ENCODE measurements at regions not wholly inside any gene's neighbourhood (a gene's known extent, or its start where the extent isn't known, plus 50 kb on each side); places are given as distances from the start of the nearest gene placed in this dataset.

GRCh38 chr13:55570371-55570770, 1570.3 kb upstream of the PRR20A start:
- Histone ChIP-seq H3K79me2 (ENCODE audit: control insufficient read depth, low read length) (no peaks in the 10 kb centered on the region), H3K4me1 (ENCODE audit: control insufficient read depth, low read length) (no peaks in the 10 kb centered on the region), H3K4me2 (ENCODE audit: low read length) (no peak overlapping the region), H3K36me3 (ENCODE audit: control insufficient read depth, low read length) (no peaks in the 10 kb centered on the region), H3F3A (ENCODE audit: control insufficient read depth, insufficient read depth) (no peaks in the 10 kb centered on the region), H3K27me3 (ENCODE audit: control insufficient read depth, low read length) (no peaks in the 10 kb centered on the region), H3K27ac (ENCODE audit: low read depth, low read length) (no peak overlapping the region), H3K9me2 (replicated peaks; ENCODE audit: control insufficient read depth, low read length) (no peaks in the 10 kb centered on the region), H3K4me3 (ENCODE audit: low read length) (no peak overlapping the region), H4K20me1 (ENCODE audit: control insufficient read depth, insufficient read depth, low read depth, low read length) (no peaks in the 10 kb centered on the region), H3K9me3 (ENCODE audit: control insufficient read depth, insufficient read depth, low read length) (no peaks in the 10 kb centered on the region)
- TF ChIP-seq CTCF (IDR thresholded peaks at IDR 0.05; ENCODE audit: low read depth, low read length, poor library complexity, severe bottlenecking) (no peak), EZH2phosphoT487 (IDR thresholded peaks at IDR 0.05; ENCODE audit: borderline replicate concordance, low read length) (no peak)

- Histone ChIP-seq H3K9me2 (replicated peaks; ENCODE audit: control insufficient read depth, low read length) (no peaks in the 10 kb centered on the region), H3K4me3 (ENCODE audit: low read length) (no peak overlapping the region), H3K9me3 (ENCODE audit: control insufficient read depth, insufficient read depth, low read length) (no peaks in the 10 kb centered on the region), H3K36me3 (ENCODE audit: control insufficient read depth, low read length) (no peaks in the 10 kb centered on the region), H4K20me1 (ENCODE audit: control insufficient read depth, insufficient read depth, low read depth, low read length) (no peaks in the 10 kb centered on the region), H3K4me2 (ENCODE audit: low read length) (no peak overlapping the region), H3K27me3 (ENCODE audit: control insufficient read depth, low read length) (no peaks in the 10 kb centered on the region), H3K27ac (ENCODE audit: low read depth, low read length) (no peak overlapping the region), H3K79me2 (ENCODE audit: control insufficient read depth, low read length) (no peaks in the 10 kb centered on the region), H3K4me1 (ENCODE audit: control insufficient read depth, low read length) (no peaks in the 10 kb centered on the region), H3F3A (ENCODE audit: control insufficient read depth, insufficient read depth) (no peaks in the 10 kb centered on the region)
- TF ChIP-seq EZH2phosphoT487 (IDR thresholded peaks at IDR 0.05; ENCODE audit: borderline replicate concordance, low read length) (no peak), CTCF (IDR thresholded peaks at IDR 0.05; ENCODE audit: low read depth, low read length, poor library complexity, severe bottlenecking) (no peak)
Measured at GRCh38 chr13:55571237-55571867, 1569.4 kb upstream of the PRR20A start.

DNA sequence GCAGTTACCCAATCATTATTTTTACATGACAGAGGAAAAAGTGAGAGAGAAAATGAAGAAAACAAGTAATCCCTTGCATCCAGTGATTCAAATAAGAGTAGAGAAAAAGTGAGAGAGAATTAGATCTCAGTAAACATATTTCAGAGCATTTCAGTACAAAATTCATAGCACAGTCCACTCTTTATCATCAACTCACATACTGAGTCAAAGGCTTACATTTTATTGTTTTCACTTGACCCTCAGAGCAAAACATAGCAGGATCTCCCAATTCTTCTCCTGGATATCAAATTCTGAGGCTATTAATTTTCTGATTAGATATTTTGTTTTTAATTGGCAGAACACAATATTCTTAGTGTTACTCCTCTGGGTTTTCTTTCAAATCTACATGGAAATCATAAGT, 1568.3 kb upstream of the PRR20A start:
- Histone ChIP-seq H3F3A (ENCODE audit: control insufficient read depth, insufficient read depth) (no peaks in the 10 kb centered on the region), H3K27me3 (ENCODE audit: control insufficient read depth, low read length) (no peaks in the 10 kb centered on the region), H3K4me3 (ENCODE audit: low read length) (no peak overlapping the region), H3K36me3 (ENCODE audit: control insufficient read depth, low read length) (no peaks in the 10 kb centered on the region), H3K4me2 (ENCODE audit: low read length) (no peak overlapping the region), H3K9me2 (replicated peaks; ENCODE audit: control insufficient read depth, low read length) (no peaks in the 10 kb centered on the region), H4K20me1 (ENCODE audit: control insufficient read depth, insufficient read depth, low read depth, low read length) (no peaks in the 10 kb centered on the region), H3K27ac (ENCODE audit: low read depth, low read length) (no peak overlapping the region), H3K9me3 (ENCODE audit: control insufficient read depth, insufficient read depth, low read length) (no peaks in the 10 kb centered on the region), H3K79me2 (ENCODE audit: control insufficient read depth, low read length) (no peaks in the 10 kb centered on the region), H3K4me1 (ENCODE audit: control insufficient read depth, low read length) (no peaks in the 10 kb centered on the region)
- TF ChIP-seq CTCF (IDR thresholded peaks at IDR 0.05; ENCODE audit: low read depth, low read length, poor library complexity, severe bottlenecking) (no peak), EZH2phosphoT487 (IDR thresholded peaks at IDR 0.05; ENCODE audit: borderline replicate concordance, low read length) (no peak)
